ENCODE measurements at regions not wholly inside any gene's neighbourhood (a gene's known extent, or its start where the extent isn't known, plus 50 kb on each side); places are given as distances from the start of the nearest gene placed in this dataset.

GRCh38 chr14:105581551-105582341 is 55.4 kb downstream of the TMEM121 start:
- no peak overlapping the region for H3K27ac ChIP-seq (ENCODE audit: low read depth)
- H3K27me3 ChIP-seq (ENCODE audit: insufficient read depth): no peaks in the 10 kb centered on the region
- ATAC-seq (no peak), DNase-seq (ENCODE audit: low spot score) (no peak)
- TF ChIP-seq CREB1 (CRISPR knock-in tag; IDR thresholded peaks at IDR 0.05; ENCODE audit: low read depth) (no peak), NANOG (IDR thresholded peaks at IDR 0.05; ENCODE audit: borderline replicate concordance) (no peak)
- H3K36me3 Mint-ChIP-seq (ENCODE audit: low read depth): peaks cover 42% of the 10 kb centered on the region
- no peak overlapping the region for H3K27ac Mint-ChIP-seq
- no peaks in the 10 kb centered on the region for H4K20me1 ChIP-seq (replicated peaks; ENCODE audit: insufficient read depth)
- H3K9me3 Mint-ChIP-seq: peaks cover 72% of the 10 kb centered on the region
- no peak overlapping the region for H2AFZ ChIP-seq
- H3K27me3 Mint-ChIP-seq (ENCODE audit: insufficient read depth, low read depth, poor library complexity): peaks cover 28% of the 10 kb centered on the region
- H3K4me3 ChIP-seq: no peak overlapping the region
- peaks cover 4% of the 10 kb centered on the region; the same call in 1 of the 2 replicates for H3K36me3 ChIP-seq (ENCODE audit: insufficient read depth)
- H3K4me3 Mint-ChIP-seq: no peak overlapping the region
- no peaks in the 10 kb centered on the region; the same call in 2 of the 3 replicates for H3K4me1 Mint-ChIP-seq
- no peaks in the 10 kb centered on the region for H3K9me2 ChIP-seq (ENCODE audit: insufficient read depth)
- no peaks in the 10 kb centered on the region for H3K4me1 ChIP-seq (ENCODE audit: insufficient read depth)
- peaks cover 22% of the 10 kb centered on the region for H3F3A ChIP-seq (replicated peaks; ENCODE audit: low read depth)
- H3K79me2 ChIP-seq (replicated peaks; ENCODE audit: insufficient read depth): no peaks in the 10 kb centered on the region
- no peak overlapping the region for H3K4me2 ChIP-seq

DNA sequence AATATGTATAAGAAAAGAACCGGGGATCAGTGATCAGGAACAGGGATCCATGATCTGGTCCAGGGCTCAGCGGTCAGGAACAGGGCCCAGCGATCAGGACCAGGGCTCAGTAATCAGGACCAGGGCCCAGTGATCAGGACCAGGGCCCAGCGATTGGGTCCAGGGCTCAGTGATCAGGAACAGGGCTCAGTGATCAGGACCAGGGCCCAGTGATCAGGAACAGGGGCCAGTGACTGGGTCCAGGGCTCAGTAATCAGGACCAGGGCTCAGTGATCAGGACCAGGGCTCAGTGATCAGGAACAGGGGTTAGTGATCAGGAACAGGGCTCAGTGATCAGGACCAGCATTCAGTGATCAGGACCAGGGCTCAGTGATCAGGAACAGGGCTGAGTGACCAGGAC is 56.3 kb downstream of the TMEM121 start:
- Histone ChIP-seq H3K4me3 (no peak overlapping the region), H3K79me2 (replicated peaks; ENCODE audit: insufficient read depth) (no peaks in the 10 kb centered on the region), H3K36me3 (ENCODE audit: insufficient read depth) (peaks cover 4% of the 10 kb centered on the region; the same call in 1 of the 2 replicates), H3K27ac (ENCODE audit: low read depth) (no peak overlapping the region), H4K20me1 (replicated peaks; ENCODE audit: insufficient read depth) (no peaks in the 10 kb centered on the region), H3K9me2 (ENCODE audit: insufficient read depth) (no peaks in the 10 kb centered on the region), H3K4me2 (no peak overlapping the region), H3K4me1 (ENCODE audit: insufficient read depth) (no peaks in the 10 kb centered on the region), H3K27me3 (ENCODE audit: insufficient read depth) (no peaks in the 10 kb centered on the region), H2AFZ (no peak overlapping the region), H3F3A (replicated peaks; ENCODE audit: low read depth) (peaks cover 15% of the 10 kb centered on the region)
- Mint-ChIP-seq H3K4me1 (no peaks in the 10 kb centered on the region; the same call in 2 of the 3 replicates), H3K27me3 (ENCODE audit: insufficient read depth, low read depth, poor library complexity) (peaks cover 22% of the 10 kb centered on the region), H3K27ac (no peak overlapping the region), H3K36me3 (ENCODE audit: low read depth) (peaks cover 35% of the 10 kb centered on the region), H3K9me3 (peaks cover 69% of the 10 kb centered on the region), H3K4me3 (no peak overlapping the region)
- TF ChIP-seq, protein P1, sequence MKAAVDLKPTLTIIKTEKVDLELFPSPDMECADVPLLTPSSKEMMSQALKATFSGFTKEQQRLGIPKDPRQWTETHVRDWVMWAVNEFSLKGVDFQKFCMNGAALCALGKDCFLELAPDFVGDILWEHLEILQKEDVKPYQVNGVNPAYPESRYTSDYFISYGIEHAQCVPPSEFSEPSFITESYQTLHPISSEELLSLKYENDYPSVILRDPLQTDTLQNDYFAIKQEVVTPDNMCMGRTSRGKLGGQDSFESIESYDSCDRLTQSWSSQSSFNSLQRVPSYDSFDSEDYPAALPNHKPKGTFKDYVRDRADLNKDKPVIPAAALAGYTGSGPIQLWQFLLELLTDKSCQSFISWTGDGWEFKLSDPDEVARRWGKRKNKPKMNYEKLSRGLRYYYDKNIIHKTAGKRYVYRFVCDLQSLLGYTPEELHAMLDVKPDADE (IDR thresholded peaks at IDR 0.05): no peak
- TF ChIP-seq STAT1 (IDR thresholded peaks at IDR 0.05; ENCODE audit: unreplicated experiment) (no peak), EZH2 (IDR thresholded peaks at IDR 0.05; ENCODE audit: low read depth, unreplicated experiment) (no peak), EZH2phosphoT487 (IDR thresholded peaks at IDR 0.05; ENCODE audit: unreplicated experiment) (no peak), ZNF331 (CRISPR knock-in tag; IDR thresholded peaks at IDR 0.05; ENCODE audit: low read depth) (no peak), ZNF462 (CRISPR knock-in tag; IDR thresholded peaks at IDR 0.05) (no peak), NANOG (IDR thresholded peaks at IDR 0.05; ENCODE audit: borderline replicate concordance) (no peak)
- TF ChIP-seq, protein P2, sequence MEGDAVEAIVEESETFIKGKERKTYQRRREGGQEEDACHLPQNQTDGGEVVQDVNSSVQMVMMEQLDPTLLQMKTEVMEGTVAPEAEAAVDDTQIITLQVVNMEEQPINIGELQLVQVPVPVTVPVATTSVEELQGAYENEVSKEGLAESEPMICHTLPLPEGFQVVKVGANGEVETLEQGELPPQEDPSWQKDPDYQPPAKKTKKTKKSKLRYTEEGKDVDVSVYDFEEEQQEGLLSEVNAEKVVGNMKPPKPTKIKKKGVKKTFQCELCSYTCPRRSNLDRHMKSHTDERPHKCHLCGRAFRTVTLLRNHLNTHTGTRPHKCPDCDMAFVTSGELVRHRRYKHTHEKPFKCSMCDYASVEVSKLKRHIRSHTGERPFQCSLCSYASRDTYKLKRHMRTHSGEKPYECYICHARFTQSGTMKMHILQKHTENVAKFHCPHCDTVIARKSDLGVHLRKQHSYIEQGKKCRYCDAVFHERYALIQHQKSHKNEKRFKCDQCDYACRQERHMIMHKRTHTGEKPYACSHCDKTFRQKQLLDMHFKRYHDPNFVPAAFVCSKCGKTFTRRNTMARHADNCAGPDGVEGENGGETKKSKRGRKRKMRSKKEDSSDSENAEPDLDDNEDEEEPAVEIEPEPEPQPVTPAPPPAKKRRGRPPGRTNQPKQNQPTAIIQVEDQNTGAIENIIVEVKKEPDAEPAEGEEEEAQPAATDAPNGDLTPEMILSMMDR (conservative IDR thresholded peaks at IDR 0.05; ENCODE audit: low read depth in 2 of 2): no peak
- ATAC-seq: no peak
- DNase-seq (ENCODE audit: low spot score): no peak
